KMS-11 (cell line): ENCODE measurements at regions not wholly inside any gene's neighbourhood (a gene's known extent, or its start where the extent isn't known, plus 50 kb on each side); places are given as distances from the start of the nearest gene placed in this dataset.

Experiments
- H2AFZ ChIP-seq: fragments of 200-600 bp; sonication (generic); 2 replicates; pipeline ENCODE4 v1.6.1; 2016; ENCODE audit warnings: antibody characterized with exemption, mixed run types, low read depth
- H3K27ac ChIP-seq: fragments of 200-600 bp; sonication (generic); 2 replicates; pipeline ENCODE4 v1.6.1; 2016; ENCODE audit warnings: mild to moderate bottlenecking, mixed run types
- H3K27me3 ChIP-seq: fragments of 200-600 bp; sonication (generic); 2 replicates; pipeline ENCODE4 v1.6.1; 2017; ENCODE audit warnings: mild to moderate bottlenecking, low read depth, mixed run types, moderate library complexity; ENCODE audit not compliant: insufficient read depth
- H3K36me3 ChIP-seq: fragments of 200-600 bp; sonication (generic); 2 replicates; pipeline ENCODE4 v1.6.1; 2017; ENCODE audit warnings: mild to moderate bottlenecking, mixed run types; ENCODE audit not compliant: insufficient read depth
- H3K4me1 ChIP-seq: fragments of 200-600 bp; sonication (generic); 2 replicates; pipeline ENCODE4 v1.6.1; 2016; ENCODE audit warnings: mild to moderate bottlenecking, low read depth, mixed run types; ENCODE audit not compliant: poor library complexity, severe bottlenecking
- H3K4me2 ChIP-seq: fragments of 200-600 bp; sonication (generic); 2 replicates; pipeline ENCODE4 v1.7.0; 2016; ENCODE audit warnings: mild to moderate bottlenecking, mixed run types
- H3K4me3 ChIP-seq: fragments of 200-600 bp; sonication (generic); IDR thresholded peaks from 2 replicates; pipeline ENCODE4 v1.6.1; 2017; ENCODE audit warnings: low read depth, low read length, mixed read lengths; ENCODE audit not compliant: insufficient read depth
- H3K79me2 ChIP-seq: fragments of 200-600 bp; sonication (generic); 2 replicates; pipeline ENCODE4 v1.6.1; 2016; ENCODE audit warnings: low read depth, mixed run types; ENCODE audit not compliant: insufficient read depth
- H3K9ac ChIP-seq: fragments of 200-600 bp; sonication (generic); 2 replicates; pipeline ENCODE4 v1.6.1; 2016; ENCODE audit warnings: mild to moderate bottlenecking, mixed run types
- H4K20me1 ChIP-seq: fragments of 200-600 bp; sonication (generic); 2 replicates; pipeline ENCODE4 v1.6.1; 2016; ENCODE audit warnings: mild to moderate bottlenecking, mixed run types; ENCODE audit not compliant: insufficient read depth
- CTCF ChIP-seq: fragments of 200-600 bp; sonication (generic); conservative IDR thresholded peaks from 2 replicates; pipeline ENCODE4 v1.6.1; 2017; ENCODE audit warnings: low read depth, mild to moderate bottlenecking, antibody characterized with exemption, low read length, moderate library complexity, mixed read lengths

DNA sequence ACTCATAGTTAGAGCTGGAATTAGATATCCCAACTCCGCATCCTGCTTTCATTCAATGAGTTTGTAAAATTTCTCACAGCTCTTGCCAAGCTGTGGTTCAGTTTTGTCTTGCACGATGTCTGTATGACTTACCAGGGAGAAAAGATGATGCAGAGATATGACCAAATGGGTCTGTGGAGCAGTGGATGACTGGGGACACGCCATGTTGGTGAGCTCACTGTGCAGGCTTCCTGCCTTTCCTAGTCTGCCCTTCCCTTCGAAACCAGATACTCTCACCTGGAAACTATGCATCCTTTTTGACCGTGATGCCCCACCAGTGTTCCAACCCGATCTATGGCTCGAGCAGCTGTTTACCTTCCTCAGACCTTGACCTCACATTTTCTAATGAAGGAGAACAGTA is 262.7 kb upstream of the BMP2 start:
- Histone ChIP-seq H3K9ac (no peak overlapping the region), H3K36me3 (no peaks in the 10 kb centered on the region), H2AFZ (no peak overlapping the region), H3K27me3 (no peaks in the 10 kb centered on the region), H3K4me3 (no peak overlapping the region), H3K4me2 (no peak overlapping the region), H4K20me1 (no peaks in the 10 kb centered on the region), H3K27ac (no peak overlapping the region), H3K4me1 (no peaks in the 10 kb centered on the region), H3K79me2 (no peaks in the 10 kb centered on the region)
- TF ChIP-seq CTCF = no peak

DNA sequence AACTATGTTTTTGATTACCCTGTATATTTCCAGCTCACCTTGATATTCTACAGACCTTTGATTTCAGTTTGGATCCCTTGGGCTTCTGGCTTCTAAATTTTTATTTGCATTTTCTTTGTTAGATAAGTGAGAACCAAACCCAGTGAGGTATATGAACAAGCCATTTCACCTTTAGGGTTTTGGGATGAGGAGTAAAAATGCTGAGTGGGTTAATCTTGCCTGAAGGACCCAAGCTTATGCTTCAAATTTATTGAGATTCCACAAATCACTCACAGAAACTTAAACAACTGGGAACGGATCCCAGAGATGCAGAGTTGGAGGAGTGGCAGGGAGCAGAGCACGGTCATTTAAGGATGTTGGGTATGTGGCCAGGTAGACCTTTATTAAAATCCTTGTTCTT is 263.3 kb upstream of the BMP2 start:
- Histone ChIP-seq H2AFZ (no peak overlapping the region), H4K20me1 (no peaks in the 10 kb centered on the region), H3K4me3 (no peak overlapping the region), H3K4me1 (no peaks in the 10 kb centered on the region), H3K79me2 (no peaks in the 10 kb centered on the region), H3K27me3 (no peaks in the 10 kb centered on the region), H3K36me3 (no peaks in the 10 kb centered on the region), H3K27ac (no peak overlapping the region), H3K9ac (no peak overlapping the region), H3K4me2 (no peak overlapping the region)
- no peak for TF ChIP-seq CTCF

DNA sequence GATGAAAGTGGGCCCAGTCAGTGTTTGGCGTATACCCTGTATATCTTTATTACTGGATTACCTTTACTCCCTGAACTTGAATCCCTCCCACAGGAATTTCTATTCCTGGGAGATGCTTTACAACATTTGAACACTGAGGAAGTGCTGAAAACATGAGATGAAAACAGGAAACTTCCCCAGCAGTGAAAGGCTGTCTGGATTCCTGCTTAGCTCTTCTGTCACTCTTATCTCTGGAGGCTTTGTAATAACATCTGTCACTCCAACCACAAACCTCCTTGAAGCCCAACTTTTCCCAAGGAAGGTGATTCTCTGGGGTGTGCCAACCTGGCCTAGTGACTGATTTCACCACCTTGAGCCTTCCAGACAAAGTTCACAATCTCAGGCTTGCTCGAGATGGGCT is 264.5 kb upstream of the BMP2 start:
- Histone ChIP-seq H3K4me2 (no peak overlapping the region), H4K20me1 (no peaks in the 10 kb centered on the region), H3K4me1 (no peaks in the 10 kb centered on the region), H2AFZ (no peak overlapping the region), H3K27ac (no peak overlapping the region), H3K9ac (no peak overlapping the region), H3K79me2 (no peaks in the 10 kb centered on the region), H3K27me3 (no peaks in the 10 kb centered on the region), H3K4me3 (no peak overlapping the region), H3K36me3 (no peaks in the 10 kb centered on the region)
- no peak for TF ChIP-seq CTCF

DNA sequence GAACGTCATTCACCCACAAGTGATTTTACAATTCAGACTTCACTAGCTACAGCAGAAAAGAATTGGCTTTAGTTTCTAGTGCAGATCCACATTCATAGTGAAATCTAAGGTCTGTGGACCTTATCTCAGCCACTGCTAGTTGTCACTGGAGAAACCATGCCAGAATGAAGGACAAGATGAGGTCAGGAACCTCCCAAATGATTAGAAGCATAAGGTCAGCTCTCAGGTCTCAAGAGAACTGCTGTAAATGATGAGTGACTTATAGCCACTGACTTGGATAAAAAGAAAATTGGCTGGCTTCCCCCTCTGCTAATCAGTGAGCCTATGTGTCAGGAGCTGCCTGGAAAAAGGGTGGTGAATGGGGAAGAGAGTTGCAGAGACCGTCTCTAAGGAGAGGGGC is 265.3 kb upstream of the BMP2 start:
- Histone ChIP-seq H3K27me3 (no peaks in the 10 kb centered on the region), H3K79me2 (no peaks in the 10 kb centered on the region), H3K4me3 (no peak overlapping the region), H4K20me1 (no peaks in the 10 kb centered on the region), H3K27ac (no peak overlapping the region), H2AFZ (no peak overlapping the region), H3K36me3 (no peaks in the 10 kb centered on the region), H3K4me1 (no peaks in the 10 kb centered on the region), H3K4me2 (no peak overlapping the region), H3K9ac (no peak overlapping the region)
- no peak for TF ChIP-seq CTCF

- no peaks in the 10 kb centered on the region for H4K20me1 ChIP-seq
- H3K4me3 ChIP-seq = no peak overlapping the region
- H3K4me1 ChIP-seq = no peaks in the 10 kb centered on the region
- no peak overlapping the region for H3K4me2 ChIP-seq
- H3K27me3 ChIP-seq = no peaks in the 10 kb centered on the region
- no peaks in the 10 kb centered on the region for H3K36me3 ChIP-seq
- H2AFZ ChIP-seq = no peak overlapping the region
- H3K9ac ChIP-seq = no peak overlapping the region
- H3K79me2 ChIP-seq = no peaks in the 10 kb centered on the region
- no peak overlapping the region for H3K27ac ChIP-seq
- no peak for TF ChIP-seq CTCF
Measured at GRCh38 chr20:6501061-6501460, 266.4 kb upstream of the BMP2 start.
